WTC11 (cell line): ENCODE measurements at regions not wholly inside any gene's neighbourhood (a gene's known extent, or its start where the extent isn't known, plus 50 kb on each side); places are given as distances from the start of the nearest gene placed in this dataset.

Source experiments
- CREM ChIP-seq: sonication (generic); formaldehyde crosslinking; IDR thresholded peaks from 2 replicates; pipeline ENCODE4 v1.8.1; 2022; ENCODE audit warnings: mild to moderate bottlenecking, missing genetic modification reagents, moderate library complexity
- CTCF ChIP-seq: fragments of 200-600 bp; IDR thresholded peaks from 2 replicates; pipeline ENCODE4 v1.8.0; 2022; ENCODE audit warnings: antibody characterized with exemption

GRCh38 chr4:181908168-181908567, 335.0 kb upstream of the TENM3 start:
- TF ChIP-seq CTCF (no peak), CREM (CRISPR knock-in tag) (no peak)
